SK-N-MC (cell line): ENCODE measurements at regions not wholly inside any gene's neighbourhood (a gene's known extent, or its start where the extent isn't known, plus 50 kb on each side); places are given as distances from the start of the nearest gene placed in this dataset.

Experiments used
- EZH2 ChIP-seq: fragments of 200-600 bp; sonication (generic); IDR thresholded peaks from one replicate; pipeline ENCODE4 v1.6.1; 2017; ENCODE audit warnings: antibody characterized with exemption
- POLR2AphosphoS5 ChIP-seq: IDR thresholded peaks from 2 replicates; pipeline ENCODE4 v1.6.1; 2012; ENCODE audit warnings: mild to moderate bottlenecking, low read depth, low read length, borderline replicate concordance

DNA sequence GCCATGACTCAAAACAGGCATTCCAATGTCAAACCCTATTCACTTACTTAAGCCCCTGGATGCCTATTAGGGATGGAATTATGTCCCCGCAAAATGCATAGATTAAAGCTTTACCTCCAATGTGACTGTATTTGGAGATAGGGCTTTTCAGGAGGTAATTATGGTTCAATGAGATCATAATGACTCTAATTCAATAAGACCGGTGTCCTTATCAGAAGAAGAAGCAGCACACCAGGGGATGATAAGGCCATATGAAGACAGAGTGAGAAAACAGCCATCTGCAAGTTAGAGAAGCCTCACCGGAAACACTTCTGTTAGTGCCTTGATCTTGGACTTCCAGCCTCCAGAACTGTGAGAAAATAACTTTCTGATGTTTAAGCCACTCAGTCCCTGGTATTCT lies 1131.8 kb upstream of the TMPRSS15 start:
- TF ChIP-seq EZH2: no peak
- no peak for TF ChIP-seq POLR2AphosphoS5
